HepG2 (cell line): ENCODE measurements at regions not wholly inside any gene's neighbourhood (a gene's known extent, or its start where the extent isn't known, plus 50 kb on each side); places are given as distances from the start of the nearest gene placed in this dataset.

Experiments used
- ATAC-seq: fragments of 200-7000 bp; cut with Tn5 transposase; 3 replicates; pipeline ENCODE4 v1.9.1; 2020; ENCODE audit warnings: mild to moderate bottlenecking, moderate library complexity
- BruUV-seq: library from RNA; stranded (reverse); fragments of 400-500 nt; replicated peaks from 2 replicates; lab custom pipeline; 2021; lab: Mats Ljungman, UMichigan
- CTCF ChIA-PET: fragments of 300-600 bp; formaldehyde crosslinking; extraction: SDS; loops from one replicate; lab custom pipeline; 2021; ENCODE audit warnings: low total read pairs, inconsistent platforms, low intra/inter-chr PET ratio; lab: Yijun Ruan, JAX
- POLR2A ChIA-PET: fragments of 350-600 bp; sonication (Branson Sonifier 250); formaldehyde crosslinking; loops from one replicate; lab custom pipeline; 2020; ENCODE audit warnings: antibody characterized with exemption, inconsistent platforms; lab: Yijun Ruan, JAX
- DNase-seq: peaks from one replicate; pipeline ENCODE4 v3.0.0-alpha.2; 2015; ENCODE audit warnings: low spot score
- FAIRE-seq: peaks from 3 replicates; lab custom pipeline; 2011; peaks lifted over from hg19 to GRCh38; lab: Jason Lieb, UNC
- H2AFZ ChIP-seq: one replicate; pipeline ENCODE4 v1.6.1; 2011; ENCODE audit warnings: low read length, inconsistent platforms
- H3K27ac ChIP-seq: fragments of 300-600 bp; 3 replicates; pipeline ENCODE4 v1.8.0; 2011; ENCODE audit warnings: mixed run types, mild to moderate bottlenecking, mixed read lengths, low read length, inconsistent platforms; ENCODE audit not compliant: insufficient read depth; ENCODE audit errors: extremely low read length
- H3K27me3 ChIP-seq, 2 experiments: fragments of 200-600 bp in 1 of 2; 2 replicates in 1 of 2; 3 replicates in 1 of 2; pipeline versions ENCODE4 v1.6.0 to v1.8.0; 2011; ENCODE audit warnings: low read length in 2 of 2, mild to moderate bottlenecking in 2 of 2, moderate library complexity in 2 of 2, inconsistent platforms in 1 of 2; ENCODE audit not compliant: insufficient read depth in 2 of 2, control insufficient read depth in 1 of 2
- H3K36me3 ChIP-seq, 2 experiments: fragments of 200-600 bp in 1 of 2; replicated peaks in 1 of 2; 2 replicates in 1 of 2; 3 replicates in 1 of 2; pipeline versions ENCODE4 v1.5.1 to v1.8.0; 2011; ENCODE audit warnings: low read length in 2 of 2, inconsistent platforms in 1 of 2; ENCODE audit not compliant: insufficient read depth in 2 of 2, control insufficient read depth in 1 of 2
- H3K4me1 ChIP-seq: 2 replicates; pipeline ENCODE4 v1.5.1; 2012; ENCODE audit warnings: low read length, inconsistent platforms; ENCODE audit not compliant: insufficient read depth
- H3K4me2 ChIP-seq: 2 replicates; pipeline ENCODE4 v1.6.0; 2011; ENCODE audit warnings: low read depth, low read length, inconsistent platforms
- H3K4me3 ChIP-seq, 3 experiments: fragments of 200-600 bp in 1 of 3; sonication (generic), shearing (Covaris generic) in 1 of 3; replicated peaks in 1 of 3; 2 replicates each; pipeline ENCODE4 v1.5.1; 2011 to 2016; ENCODE audit warnings: low read length in 3 of 3, inconsistent platforms in 2 of 3, low read depth in 2 of 3, mild to moderate bottlenecking in 2 of 3, control low read depth in 1 of 3, mixed read lengths in 1 of 3; ENCODE audit not compliant: insufficient read depth in 1 of 3
- H3K79me2 ChIP-seq: one replicate; pipeline ENCODE4 v1.6.1; 2011; ENCODE audit warnings: low read length, inconsistent platforms; ENCODE audit not compliant: insufficient read depth
- H3K9ac ChIP-seq: 2 replicates; pipeline ENCODE4 v1.6.0; 2011; ENCODE audit warnings: mild to moderate bottlenecking, low read depth, low read length, inconsistent platforms; ENCODE audit not compliant: insufficient read depth
- H3K9me3 ChIP-seq: 2 replicates; pipeline ENCODE4 v1.5.1; 2012; ENCODE audit warnings: mild to moderate bottlenecking, low read length
- H4K20me1 ChIP-seq: 2 replicates; pipeline ENCODE4 v1.6.0; 2011; ENCODE audit warnings: inconsistent platforms, mild to moderate bottlenecking, low read length, moderate library complexity; ENCODE audit not compliant: insufficient read depth
- EHMT2 ChIP-seq: fragments of 200-600 bp; sonication (generic); IDR thresholded peaks from 2 replicates; pipeline ENCODE4 v1.7.0; 2017; ENCODE audit warnings: antibody characterized with exemption, low read depth, low read length, borderline replicate concordance
- ERF ChIP-seq: IDR thresholded peaks from 2 replicates; pipeline ENCODE4 v1.6.1; 2018; ENCODE audit warnings: missing biosample characterization, missing genetic modification reagents
- HDAC2 ChIP-seq: sonication (generic); formaldehyde crosslinking; IDR thresholded peaks from 2 replicates; pipeline ENCODE4 v1.4.0; 2020; ENCODE audit warnings: missing genetic modification reagents
- ISL2 ChIP-seq: sonication (generic); formaldehyde crosslinking; IDR thresholded peaks from 2 replicates; pipeline ENCODE4 v1.5.0; 2020; ENCODE audit warnings: missing genetic modification reagents
- KLF9 ChIP-seq: IDR thresholded peaks from 2 replicates; pipeline ENCODE4 v1.6.1; 2016; ENCODE audit warnings: low read depth
- MTA1 ChIP-seq: sonication (generic); formaldehyde crosslinking; IDR thresholded peaks from 2 replicates; pipeline ENCODE4 v1.4.0; 2020; ENCODE audit warnings: missing genetic modification reagents, mild to moderate bottlenecking, borderline replicate concordance
- RFX3 ChIP-seq: IDR thresholded peaks from 2 replicates; pipeline ENCODE4 v1.6.1; 2016; ENCODE audit warnings: missing biosample characterization, missing genetic modification reagents
- XBP1 ChIP-seq: sonication (generic); formaldehyde crosslinking; IDR thresholded peaks from 2 replicates; pipeline ENCODE4 v1.5.0; 2020; ENCODE audit warnings: missing genetic modification reagents
- ZKSCAN5 ChIP-seq: sonication (generic); formaldehyde crosslinking; IDR thresholded peaks from 2 replicates; pipeline ENCODE4 v1.5.1; 2020; ENCODE audit warnings: mild to moderate bottlenecking, missing genetic modification reagents
- ZNF274 ChIP-seq: sonication (generic); formaldehyde crosslinking; IDR thresholded peaks from 2 replicates; pipeline ENCODE4 v1.5.1; 2020; ENCODE audit warnings: mild to moderate bottlenecking, missing genetic modification reagents
- ZNF337 ChIP-seq: sonication (generic); formaldehyde crosslinking; IDR thresholded peaks from 2 replicates; pipeline ENCODE4 v1.5.1; 2020; ENCODE audit warnings: missing genetic modification reagents, low read depth, mild to moderate bottlenecking, borderline replicate concordance
- ZNF614 ChIP-seq: IDR thresholded peaks from 2 replicates; pipeline ENCODE4 v1.6.1; 2018; ENCODE audit warnings: missing biosample characterization, missing genetic modification reagents, inconsistent platforms, borderline replicate concordance
- ZNF737 ChIP-seq: sonication (generic); formaldehyde crosslinking; IDR thresholded peaks from 2 replicates; pipeline ENCODE4 v1.5.0; 2020; ENCODE audit warnings: missing genetic modification reagents, mild to moderate bottlenecking, borderline replicate concordance
- WGBS: methylation state at CpG from one replicate; pipeline ENCODE4 v1.1.6; 2017; ENCODE audit warnings: low lambda C conversion rate; 5-methylcytosine and 5-hydroxymethylcytosine counted together
- in situ Hi-C: cut with HindIII; loops from 2 replicates; pipeline ENCODE4 v1.10.0; 2017; ENCODE audit warnings: low pct_unique_long_range_greater_than_20kb; ENCODE audit not compliant: extremely low pct_ligation_motif_present
- intact Hi-C: fragments of 100-400 bp; cut with micrococcal nuclease; formaldehyde crosslinking; loops from one replicate; pipeline ENCODE4 v1.10.0; 2022; ENCODE audit not compliant: unreplicated experiment
- TF ChIP-seq, protein P1 (sequence below): sonication (generic); formaldehyde crosslinking; conservative IDR thresholded peaks from 2 replicates; pipeline ENCODE4 v1.8.1; 2023; ENCODE audit warnings: missing genetic modification reagents
- TF ChIP-seq, protein P2 (sequence below): sonication (generic); formaldehyde crosslinking; IDR thresholded peaks from 2 replicates; pipeline ENCODE4 v1.4.0; 2020; ENCODE audit warnings: mild to moderate bottlenecking, missing genetic modification reagents
- TF ChIP-seq, protein P3 (sequence below), 2 experiments: sonication (generic) in 1 of 2; formaldehyde crosslinking in 1 of 2; IDR thresholded peaks; 2 replicates each; pipeline versions ENCODE4 v1.6.1 to v1.9.0; 2014 to 2022; ENCODE audit warnings: antibody characterized with exemption in 1 of 2, borderline replicate concordance in 1 of 2, inconsistent platforms in 1 of 2, low read depth in 1 of 2, missing genetic modification reagents in 1 of 2

DNA sequence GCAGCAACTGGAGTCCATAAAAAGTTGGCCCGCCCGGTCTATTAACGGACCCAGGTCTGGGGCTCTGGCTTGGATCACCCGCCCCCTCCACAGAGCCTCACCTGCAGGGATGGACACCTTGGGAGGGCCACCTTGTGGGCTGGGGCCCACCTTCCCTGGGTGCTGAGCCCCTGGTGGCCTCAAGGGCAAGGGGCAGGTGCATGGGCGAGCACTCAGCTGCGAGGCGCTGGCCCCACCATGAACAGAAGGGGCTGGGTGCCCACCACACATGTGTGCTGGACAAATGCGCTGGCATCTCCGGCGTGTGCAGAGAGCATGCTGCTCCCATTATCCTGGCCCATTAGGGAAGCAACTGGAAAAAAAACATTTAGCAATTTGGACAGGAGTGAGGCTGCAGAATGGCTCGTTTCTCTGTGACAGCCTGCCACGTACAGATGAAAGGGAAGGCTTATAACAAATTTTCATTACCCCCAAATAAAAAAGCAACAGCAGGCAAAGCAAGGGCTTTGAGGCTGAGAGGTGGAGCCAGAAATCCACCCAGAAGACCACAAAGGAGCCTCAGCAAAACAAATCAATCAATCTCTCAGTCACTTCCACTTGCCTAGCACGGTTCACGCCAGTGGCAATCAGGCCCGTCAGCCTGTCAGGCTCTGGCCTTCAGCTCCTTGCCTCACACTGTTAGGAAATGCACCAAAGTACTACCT lies 253.1 kb upstream of the ZNF521 start:
- Histone ChIP-seq H3K36me3 (no peaks in the 10 kb centered on the region), H3K4me3 (no peak overlapping the region), H4K20me1 (no peaks in the 10 kb centered on the region), H2AFZ (no peak overlapping the region), H3K79me2 (no peaks in the 10 kb centered on the region), H3K27ac (no peak overlapping the region), H3K9ac (no peak overlapping the region), H3K4me2 (no peak overlapping the region), H3K4me1 (no peaks in the 10 kb centered on the region), H3K9me3 (peaks cover 4% of the 10 kb centered on the region; the same call in 1 of the 2 replicates), H3K27me3 (no peaks in the 10 kb centered on the region)
- POLR2A ChIA-PET = no interaction called here
- intact Hi-C loops (no loop called here), in situ Hi-C loops (no loop called here)
- peak; percentile 43; the same call in 2 of the 3 replicates for ATAC-seq
- no peak for FAIRE-seq
- no peak for DNase-seq
- no TSS peak for BruUV-seq
- 50% methylated on average over 13 of the region's 15 CpGs for WGBS
- CTCF ChIA-PET = no interaction called here
- TF ChIP-seq, protein P1, sequence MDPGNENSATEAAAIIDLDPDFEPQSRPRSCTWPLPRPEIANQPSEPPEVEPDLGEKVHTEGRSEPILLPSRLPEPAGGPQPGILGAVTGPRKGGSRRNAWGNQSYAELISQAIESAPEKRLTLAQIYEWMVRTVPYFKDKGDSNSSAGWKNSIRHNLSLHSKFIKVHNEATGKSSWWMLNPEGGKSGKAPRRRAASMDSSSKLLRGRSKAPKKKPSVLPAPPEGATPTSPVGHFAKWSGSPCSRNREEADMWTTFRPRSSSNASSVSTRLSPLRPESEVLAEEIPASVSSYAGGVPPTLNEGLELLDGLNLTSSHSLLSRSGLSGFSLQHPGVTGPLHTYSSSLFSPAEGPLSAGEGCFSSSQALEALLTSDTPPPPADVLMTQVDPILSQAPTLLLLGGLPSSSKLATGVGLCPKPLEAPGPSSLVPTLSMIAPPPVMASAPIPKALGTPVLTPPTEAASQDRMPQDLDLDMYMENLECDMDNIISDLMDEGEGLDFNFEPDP = no peak
- TF ChIP-seq, protein P2, sequence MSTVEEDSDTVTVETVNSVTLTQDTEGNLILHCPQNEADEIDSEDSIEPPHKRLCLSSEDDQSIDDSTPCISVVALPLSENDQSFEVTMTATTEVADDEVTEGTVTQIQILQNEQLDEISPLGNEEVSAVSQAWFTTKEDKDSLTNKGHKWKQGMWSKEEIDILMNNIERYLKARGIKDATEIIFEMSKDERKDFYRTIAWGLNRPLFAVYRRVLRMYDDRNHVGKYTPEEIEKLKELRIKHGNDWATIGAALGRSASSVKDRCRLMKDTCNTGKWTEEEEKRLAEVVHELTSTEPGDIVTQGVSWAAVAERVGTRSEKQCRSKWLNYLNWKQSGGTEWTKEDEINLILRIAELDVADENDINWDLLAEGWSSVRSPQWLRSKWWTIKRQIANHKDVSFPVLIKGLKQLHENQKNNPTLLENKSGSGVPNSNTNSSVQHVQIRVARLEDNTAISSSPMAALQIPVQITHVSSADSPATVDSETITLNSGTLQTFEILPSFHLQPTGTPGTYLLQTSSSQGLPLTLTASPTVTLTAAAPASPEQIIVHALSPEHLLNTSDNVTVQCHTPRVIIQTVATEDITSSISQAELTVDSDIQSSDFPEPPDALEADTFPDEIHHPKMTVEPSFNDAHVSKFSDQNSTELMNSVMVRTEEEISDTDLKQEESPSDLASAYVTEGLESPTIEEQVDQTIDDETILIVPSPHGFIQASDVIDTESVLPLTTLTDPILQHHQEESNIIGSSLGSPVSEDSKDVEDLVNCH (CRISPR knock-in tag) = no peak
- TF ChIP-seq HDAC2 (CRISPR knock-in tag) = no peak
- TF ChIP-seq ZNF337 (CRISPR knock-in tag) = no peak
- no peak for TF ChIP-seq RFX3 (CRISPR knock-in tag)
- no peak for TF ChIP-seq ZKSCAN5 (CRISPR knock-in tag)
- TF ChIP-seq MTA1 (CRISPR knock-in tag) = no peak
- no peak for TF ChIP-seq EHMT2
- TF ChIP-seq ISL2 = no peak
- no peak for TF ChIP-seq XBP1 (CRISPR knock-in tag)
- TF ChIP-seq ERF = no peak
- TF ChIP-seq ZNF737 (CRISPR knock-in tag) = no peak
- TF ChIP-seq, protein P3, sequence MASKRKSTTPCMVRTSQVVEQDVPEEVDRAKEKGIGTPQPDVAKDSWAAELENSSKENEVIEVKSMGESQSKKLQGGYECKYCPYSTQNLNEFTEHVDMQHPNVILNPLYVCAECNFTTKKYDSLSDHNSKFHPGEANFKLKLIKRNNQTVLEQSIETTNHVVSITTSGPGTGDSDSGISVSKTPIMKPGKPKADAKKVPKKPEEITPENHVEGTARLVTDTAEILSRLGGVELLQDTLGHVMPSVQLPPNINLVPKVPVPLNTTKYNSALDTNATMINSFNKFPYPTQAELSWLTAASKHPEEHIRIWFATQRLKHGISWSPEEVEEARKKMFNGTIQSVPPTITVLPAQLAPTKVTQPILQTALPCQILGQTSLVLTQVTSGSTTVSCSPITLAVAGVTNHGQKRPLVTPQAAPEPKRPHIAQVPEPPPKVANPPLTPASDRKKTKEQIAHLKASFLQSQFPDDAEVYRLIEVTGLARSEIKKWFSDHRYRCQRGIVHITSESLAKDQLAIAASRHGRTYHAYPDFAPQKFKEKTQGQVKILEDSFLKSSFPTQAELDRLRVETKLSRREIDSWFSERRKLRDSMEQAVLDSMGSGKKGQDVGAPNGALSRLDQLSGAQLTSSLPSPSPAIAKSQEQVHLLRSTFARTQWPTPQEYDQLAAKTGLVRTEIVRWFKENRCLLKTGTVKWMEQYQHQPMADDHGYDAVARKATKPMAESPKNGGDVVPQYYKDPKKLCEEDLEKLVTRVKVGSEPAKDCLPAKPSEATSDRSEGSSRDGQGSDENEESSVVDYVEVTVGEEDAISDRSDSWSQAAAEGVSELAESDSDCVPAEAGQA (IDR thresholded peaks at IDR 0.05; ENCODE audit: low read depth) = no peak
- TF ChIP-seq, protein P3 (CRISPR knock-in tag; IDR thresholded peaks at IDR 0.05; ENCODE audit: borderline replicate concordance) = no peak
- no peak for TF ChIP-seq KLF9 (CRISPR knock-in tag)
- no peak for TF ChIP-seq ZNF614 (CRISPR knock-in tag)
- TF ChIP-seq ZNF274 (CRISPR knock-in tag) = no peak
